BJ (cell line): ENCODE measurements at regions not wholly inside any gene's neighbourhood (a gene's known extent, or its start where the extent isn't known, plus 50 kb on each side); places are given as distances from the start of the nearest gene placed in this dataset.

Experiments
- CTCF ChIA-PET: fragments of 350-600 bp; formaldehyde crosslinking; extraction: SDS; loops from one replicate; lab custom pipeline; 2021; ENCODE audit warnings: antibody characterized with exemption, inconsistent platforms; lab: Yijun Ruan, JAX
- POLR2A ChIA-PET: fragments of 300-600 bp; sonication (Branson Sonifier 250); formaldehyde crosslinking; extraction: SDS; loops from one replicate; lab custom pipeline; 2021; ENCODE audit warnings: antibody characterized with exemption; lab: Charles Lee
- DNase-seq: peaks from one replicate; pipeline ENCODE4 v3.0.0-alpha.2; 2011; ENCODE audit warnings: low read depth
- H3K27me3 ChIP-seq: 2 replicates; pipeline ENCODE4 v1.6.0; 2011; ENCODE audit warnings: low read length; ENCODE audit not compliant: control insufficient read depth, insufficient read depth
- H3K36me3 ChIP-seq: 2 replicates; pipeline ENCODE4 v1.5.1; 2011; ENCODE audit warnings: low read length; ENCODE audit not compliant: control insufficient read depth, insufficient read depth
- H3K4me3 ChIP-seq: 2 replicates; pipeline ENCODE4 v1.5.1; 2011; ENCODE audit warnings: low read depth, mild to moderate bottlenecking, control low read depth, low read length
- CTCF ChIP-seq: IDR thresholded peaks from 2 replicates; pipeline ENCODE4 v1.5.1; 2011; ENCODE audit warnings: low read depth, mild to moderate bottlenecking, control low read depth, inconsistent platforms, low read length, moderate library complexity; ENCODE audit not compliant: insufficient read depth

GRCh38 chr17:11140043-11140442, 101.0 kb upstream of the SHISA6 start:
- H3K4me3 ChIP-seq = no peak overlapping the region
- H3K27me3 ChIP-seq = no peaks in the 10 kb centered on the region
- no peak for DNase-seq
- CTCF ChIA-PET = no interaction called here
- POLR2A ChIA-PET = no interaction called here
- TF ChIP-seq CTCF = no peak
- H3K36me3 ChIP-seq = no peaks in the 10 kb centered on the region

- no peak for DNase-seq
- CTCF ChIA-PET = no interaction called here
These were observed 103.0 kb upstream of the SHISA6 start for GRCh38 chr17:11138023-11138422.

GRCh38 chr17:11135819-11136218, 105.2 kb upstream of the SHISA6 start:
- no peak for DNase-seq
- H3K36me3 ChIP-seq = no peaks in the 10 kb centered on the region
- ChIA-PET CTCF (no interaction called here), POLR2A (no interaction called here)
- TF ChIP-seq CTCF = no peak
- H3K4me3 ChIP-seq = no peak overlapping the region
- no peaks in the 10 kb centered on the region for H3K27me3 ChIP-seq

More at GRCh38 chr17:11138023-11138422, 103.0 kb upstream of the SHISA6 start:
- POLR2A ChIA-PET = no interaction called here
- TF ChIP-seq CTCF = no peak
- H3K4me3 ChIP-seq = no peak overlapping the region
- no peaks in the 10 kb centered on the region for H3K36me3 ChIP-seq
- H3K27me3 ChIP-seq = no peaks in the 10 kb centered on the region

- TF ChIP-seq CTCF = no peak
- no peaks in the 10 kb centered on the region for H3K36me3 ChIP-seq
- no peak overlapping the region for H3K4me3 ChIP-seq
- ChIA-PET CTCF (no interaction called here), POLR2A (no interaction called here)
- no peak for DNase-seq
- no peaks in the 10 kb centered on the region for H3K27me3 ChIP-seq
These were observed 110.6 kb upstream of the SHISA6 start for GRCh38 chr17:11130367-11130766.

- POLR2A ChIA-PET = no interaction called here
- Histone ChIP-seq H3K4me3 (no peak overlapping the region), H3K27me3 (no peaks in the 10 kb centered on the region), H3K36me3 (no peaks in the 10 kb centered on the region)
- TF ChIP-seq CTCF = no peak
- DNase-seq = no peak
- CTCF ChIA-PET = no interaction called here
These were observed 118.1 kb upstream of the SHISA6 start for GRCh38 chr17:11122908-11123307.
